Activated naive CD4-positive, alpha-beta T cell treated with anti-CD3 and anti-CD28 coated beads, Interleukin-2, amount 10 ng/mL, durations not matched to agents 7 days and 5 days (primary cell): ENCODE measurements at regions not wholly inside any gene's neighbourhood (a gene's known extent, or its start where the extent isn't known, plus 50 kb on each side); places are given as distances from the start of the nearest gene placed in this dataset.

ENCODE experiments used
- CTCF ChIA-PET: fragments of 350-600 bp; sonication (Branson Sonifier 250); formaldehyde crosslinking; loops from one replicate; lab custom pipeline; 2021; ENCODE audit warnings: antibody characterized with exemption; lab: Charles Lee
- DNase-seq: peaks from one replicate; pipeline ENCODE4 v3.0.0-alpha.2; 2020
- H3K27ac Mint-ChIP-seq: one replicate; pipeline ENCODE4 v1.8.0; 2021; ENCODE audit warnings: mild to moderate bottlenecking, moderate library complexity, mixed read lengths
- H3K27me3 Mint-ChIP-seq: one replicate; pipeline ENCODE4 v1.8.0; 2021; ENCODE audit warnings: mild to moderate bottlenecking, mixed read lengths
- H3K36me3 Mint-ChIP-seq: one replicate; pipeline ENCODE4 v1.8.0; 2021; ENCODE audit warnings: mixed read lengths
- H3K4me1 Mint-ChIP-seq: one replicate; pipeline ENCODE4 v1.8.0; 2021; ENCODE audit warnings: mixed read lengths
- H3K4me3 Mint-ChIP-seq: one replicate; pipeline ENCODE4 v1.8.0; 2021; ENCODE audit warnings: mild to moderate bottlenecking, moderate library complexity, mixed read lengths
- H3K9me3 Mint-ChIP-seq: one replicate; pipeline ENCODE4 v1.8.0; 2021; ENCODE audit warnings: mixed read lengths

DNA sequence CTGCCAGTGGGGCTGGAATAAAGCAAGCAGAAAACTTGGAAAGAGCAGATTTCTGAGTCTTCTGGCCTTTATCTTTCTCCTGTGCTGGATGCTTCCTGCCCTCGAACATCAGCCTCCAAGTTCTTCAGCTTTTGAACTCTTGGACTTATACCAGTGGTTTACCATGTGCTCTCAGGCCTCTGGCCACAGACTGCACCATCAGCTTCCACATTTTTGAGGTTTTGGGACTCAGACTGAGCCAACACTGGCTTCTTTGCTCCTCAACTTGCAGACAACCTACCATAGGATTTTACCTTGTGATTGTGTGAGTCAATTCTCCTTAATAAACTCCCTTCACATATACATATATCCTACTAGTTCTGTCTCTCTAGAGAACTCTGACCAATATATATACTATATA lies 706.6 kb downstream of the NR2F2 start:
- H3K27me3 Mint-ChIP-seq: no peaks in the 10 kb centered on the region
- DNase-seq: no peak
- CTCF ChIA-PET: no interaction called here
- H3K9me3 Mint-ChIP-seq: no peaks in the 10 kb centered on the region
- H3K27ac Mint-ChIP-seq: no peak overlapping the region
- no peaks in the 10 kb centered on the region for H3K4me1 Mint-ChIP-seq
- no peak overlapping the region for H3K4me3 Mint-ChIP-seq
- no peaks in the 10 kb centered on the region for H3K36me3 Mint-ChIP-seq

DNA sequence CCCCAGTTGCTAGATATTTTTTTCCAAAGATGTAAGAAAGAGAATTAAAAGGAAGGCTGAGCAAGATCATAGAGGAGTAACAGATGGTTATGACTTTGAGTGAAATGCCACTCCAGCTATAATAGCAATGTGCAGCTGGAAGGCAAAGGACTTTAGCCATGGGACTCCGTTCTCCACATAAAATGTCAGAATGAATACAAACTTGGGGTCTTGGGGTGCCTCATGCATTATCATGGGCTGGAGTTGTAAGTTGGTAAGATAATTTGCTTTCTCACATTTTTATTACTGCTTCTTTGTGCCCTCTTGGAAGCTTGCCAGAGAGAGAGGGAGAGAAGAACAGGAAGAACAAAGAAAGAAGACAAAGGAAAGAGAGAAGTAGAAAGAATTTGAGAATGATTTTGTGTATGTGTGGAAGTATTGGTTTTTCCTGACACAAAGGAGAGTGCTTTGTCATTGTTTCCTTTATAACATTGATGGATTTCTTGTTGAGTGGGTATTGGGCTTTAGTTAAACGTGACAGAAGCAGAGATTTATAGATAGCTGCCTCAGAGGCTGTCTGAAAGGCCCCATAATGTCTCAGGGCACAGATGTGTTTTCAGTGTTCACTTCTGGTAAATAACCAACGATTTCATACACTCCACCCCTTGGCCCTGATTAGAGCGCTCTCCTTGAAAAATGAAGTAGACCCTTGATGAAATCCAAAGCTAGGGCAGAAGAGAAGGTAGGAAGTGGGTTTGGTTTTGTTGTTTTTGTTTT lies 715.3 kb downstream of the NR2F2 start:
- no peaks in the 10 kb centered on the region for H3K27me3 Mint-ChIP-seq
- H3K9me3 Mint-ChIP-seq: no peaks in the 10 kb centered on the region
- H3K4me3 Mint-ChIP-seq: no peak overlapping the region
- H3K27ac Mint-ChIP-seq: no peak overlapping the region
- CTCF ChIA-PET: no interaction called here
- no peaks in the 10 kb centered on the region for H3K36me3 Mint-ChIP-seq
- no peak for DNase-seq
- no peaks in the 10 kb centered on the region for H3K4me1 Mint-ChIP-seq

DNA sequence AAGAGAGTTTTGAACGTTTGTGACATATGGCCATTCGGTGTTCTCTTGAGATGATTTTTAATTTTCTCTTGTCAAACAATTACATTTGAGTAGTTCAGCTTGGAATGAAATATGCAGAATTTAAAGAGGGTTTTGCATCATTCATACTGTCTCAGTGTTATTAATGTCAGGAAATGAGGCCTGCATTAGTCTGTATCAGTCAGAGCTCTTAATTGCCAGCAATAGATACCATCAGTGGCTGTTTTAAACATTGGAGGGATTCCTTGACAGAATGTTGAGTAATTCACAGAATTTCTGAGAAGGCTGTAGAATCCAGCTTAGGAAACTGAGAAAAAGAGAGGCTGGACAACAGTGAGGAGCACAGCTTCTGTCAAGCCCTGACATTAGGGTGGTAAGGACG lies 722.0 kb downstream of the NR2F2 start:
- CTCF ChIA-PET: no interaction called here
- Mint-ChIP-seq H3K4me1 (no peaks in the 10 kb centered on the region), H3K27me3 (no peaks in the 10 kb centered on the region), H3K36me3 (no peaks in the 10 kb centered on the region), H3K4me3 (no peak overlapping the region), H3K27ac (no peak overlapping the region), H3K9me3 (peaks cover 4% of the 10 kb centered on the region)
- no peak for DNase-seq

DNA sequence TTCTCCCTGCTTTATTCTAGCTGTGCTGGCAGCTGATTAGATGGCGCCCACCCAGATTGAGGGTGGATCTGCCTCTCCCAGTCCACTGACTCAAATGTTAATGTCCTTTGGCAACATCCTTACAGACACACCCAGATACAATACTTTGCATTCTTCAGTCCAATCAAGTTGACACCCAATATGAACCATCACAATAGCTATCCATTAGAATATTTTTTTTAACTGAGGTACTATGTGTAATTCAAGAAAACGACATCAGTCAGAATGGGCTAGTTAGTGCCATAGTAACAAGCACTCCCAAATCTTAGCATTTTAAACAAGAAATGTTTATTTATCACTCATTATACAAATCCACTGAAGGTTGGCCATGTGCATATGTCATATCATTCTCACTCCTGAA lies 723.1 kb downstream of the NR2F2 start:
- no peak overlapping the region for H3K27ac Mint-ChIP-seq
- H3K36me3 Mint-ChIP-seq: no peaks in the 10 kb centered on the region
- no peaks in the 10 kb centered on the region for H3K27me3 Mint-ChIP-seq
- no peaks in the 10 kb centered on the region for H3K4me1 Mint-ChIP-seq
- no peak overlapping the region for H3K4me3 Mint-ChIP-seq
- peaks cover 4% of the 10 kb centered on the region for H3K9me3 Mint-ChIP-seq
- CTCF ChIA-PET: no interaction called here
- DNase-seq: no peak

DNA sequence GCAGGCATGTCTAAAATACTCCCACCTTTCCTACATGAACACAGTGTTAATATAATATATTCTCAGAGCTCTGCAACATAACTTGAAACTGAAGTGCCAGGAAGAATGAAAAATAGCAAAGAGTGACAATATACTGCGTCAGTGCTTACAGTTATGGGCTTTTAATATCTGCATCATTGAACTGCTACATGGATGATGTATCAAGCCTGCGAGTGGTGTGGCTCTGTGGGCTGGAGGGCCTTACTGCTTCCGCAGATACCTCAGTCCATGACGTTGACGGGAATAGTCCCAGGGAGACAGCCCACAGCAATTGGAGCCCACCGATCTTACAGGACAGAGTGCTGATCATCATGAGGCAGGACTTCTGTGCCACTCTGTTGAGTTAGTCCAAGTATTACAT lies 727.0 kb downstream of the NR2F2 start:
- no peak overlapping the region for H3K27ac Mint-ChIP-seq
- H3K27me3 Mint-ChIP-seq: no peaks in the 10 kb centered on the region
- H3K4me3 Mint-ChIP-seq: no peak overlapping the region
- no peaks in the 10 kb centered on the region for H3K4me1 Mint-ChIP-seq
- H3K36me3 Mint-ChIP-seq: no peaks in the 10 kb centered on the region
- CTCF ChIA-PET: no interaction called here
- no peak for DNase-seq
- H3K9me3 Mint-ChIP-seq: peaks cover 2% of the 10 kb centered on the region

DNA sequence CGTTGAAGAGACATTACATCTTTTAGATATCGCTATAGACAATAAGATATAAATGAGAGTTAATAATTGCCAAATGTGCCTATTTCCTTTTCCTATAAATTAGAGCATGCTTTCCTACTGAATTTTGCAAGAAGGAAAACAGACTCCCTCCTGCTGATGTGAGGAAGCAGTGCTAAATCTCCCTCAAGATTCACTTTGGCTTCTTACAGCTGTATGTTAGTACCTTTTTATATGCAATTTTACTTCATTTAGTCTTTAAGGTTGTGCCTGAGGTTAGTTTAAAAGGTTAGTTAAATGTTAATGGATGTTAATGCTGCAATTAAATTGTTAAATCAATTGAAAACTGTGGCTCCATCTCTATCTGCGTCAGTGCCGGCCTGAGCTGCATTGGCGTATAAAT lies 728.8 kb downstream of the NR2F2 start:
- Mint-ChIP-seq H3K36me3 (no peaks in the 10 kb centered on the region), H3K27me3 (no peaks in the 10 kb centered on the region), H3K27ac (no peak overlapping the region), H3K9me3 (peaks cover 5% of the 10 kb centered on the region), H3K4me1 (no peaks in the 10 kb centered on the region), H3K4me3 (no peak overlapping the region)
- no peak for DNase-seq
- CTCF ChIA-PET: no interaction called here

DNA sequence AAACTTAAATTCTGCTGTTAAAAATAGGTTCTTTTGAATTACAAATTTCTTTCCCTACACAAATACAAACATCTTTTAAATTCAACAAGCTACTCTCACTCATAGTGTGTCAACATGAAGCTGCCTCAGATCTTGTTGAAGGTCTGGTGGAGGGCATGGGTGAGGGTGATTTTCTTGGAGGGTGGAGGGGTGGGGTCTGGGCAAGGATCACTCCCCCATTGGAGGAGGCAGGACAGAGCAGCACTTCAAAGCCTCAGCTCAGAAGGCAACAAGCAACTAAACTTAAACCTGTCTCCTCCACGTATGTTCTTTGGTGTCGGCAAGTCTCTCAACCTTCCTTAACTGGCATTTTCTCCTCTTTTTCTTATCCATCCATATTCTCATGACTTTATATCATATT lies 730.9 kb downstream of the NR2F2 start:
- Mint-ChIP-seq H3K4me1 (no peaks in the 10 kb centered on the region), H3K4me3 (no peak overlapping the region), H3K27me3 (no peaks in the 10 kb centered on the region), H3K9me3 (peaks cover 8% of the 10 kb centered on the region), H3K36me3 (no peaks in the 10 kb centered on the region), H3K27ac (no peak overlapping the region)
- DNase-seq: no peak
- CTCF ChIA-PET: no interaction called here

DNA sequence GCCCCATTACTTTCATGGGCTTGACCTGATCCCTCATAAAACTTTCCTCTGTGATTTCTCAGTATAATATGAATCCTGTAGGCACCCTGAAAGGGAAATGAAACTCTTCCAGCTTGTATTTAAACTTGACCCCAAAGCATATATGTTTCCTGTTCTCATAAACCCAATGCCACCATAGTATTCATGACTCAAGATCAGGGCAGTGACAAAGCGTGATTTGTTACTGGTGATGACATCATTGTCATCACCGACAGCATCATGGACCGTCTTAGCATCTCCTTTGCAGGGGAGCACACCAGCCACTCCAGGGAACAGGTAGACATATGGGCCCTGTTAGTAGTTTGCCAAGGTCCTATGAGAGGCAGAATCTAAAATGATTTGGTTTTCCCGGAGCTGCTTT lies 741.2 kb downstream of the NR2F2 start:
- no peak for DNase-seq
- no peaks in the 10 kb centered on the region for H3K27me3 Mint-ChIP-seq
- no peaks in the 10 kb centered on the region for H3K36me3 Mint-ChIP-seq
- CTCF ChIA-PET: no interaction called here
- no peaks in the 10 kb centered on the region for H3K4me1 Mint-ChIP-seq
- H3K4me3 Mint-ChIP-seq: no peak overlapping the region
- no peak overlapping the region for H3K27ac Mint-ChIP-seq
- peaks cover 14% of the 10 kb centered on the region for H3K9me3 Mint-ChIP-seq

DNA sequence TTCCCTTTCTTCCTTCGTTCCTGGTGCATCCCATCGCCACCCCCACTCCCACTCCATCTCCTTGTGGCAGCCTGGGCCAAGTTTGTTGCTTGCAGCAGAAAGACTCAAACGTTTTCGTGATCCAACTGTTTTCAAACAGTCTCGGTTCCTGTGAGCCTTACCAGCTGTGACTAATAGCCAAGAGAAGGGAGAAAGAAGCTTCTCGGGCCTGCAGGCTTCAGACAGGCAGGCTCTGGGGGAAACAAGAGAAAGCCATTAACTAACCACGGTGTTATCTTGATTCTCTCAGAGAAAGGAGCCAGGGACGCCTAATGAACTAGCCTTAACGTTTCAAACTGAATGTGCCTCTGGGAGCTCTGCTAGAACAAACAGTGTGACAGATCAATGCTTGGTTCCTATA lies 742.0 kb downstream of the NR2F2 start:
- Mint-ChIP-seq H3K4me3 (no peak overlapping the region), H3K4me1 (no peaks in the 10 kb centered on the region), H3K36me3 (no peaks in the 10 kb centered on the region), H3K27ac (no peak overlapping the region), H3K27me3 (no peaks in the 10 kb centered on the region), H3K9me3 (peaks cover 14% of the 10 kb centered on the region)
- CTCF ChIA-PET: no interaction called here
- no peak for DNase-seq

DNA sequence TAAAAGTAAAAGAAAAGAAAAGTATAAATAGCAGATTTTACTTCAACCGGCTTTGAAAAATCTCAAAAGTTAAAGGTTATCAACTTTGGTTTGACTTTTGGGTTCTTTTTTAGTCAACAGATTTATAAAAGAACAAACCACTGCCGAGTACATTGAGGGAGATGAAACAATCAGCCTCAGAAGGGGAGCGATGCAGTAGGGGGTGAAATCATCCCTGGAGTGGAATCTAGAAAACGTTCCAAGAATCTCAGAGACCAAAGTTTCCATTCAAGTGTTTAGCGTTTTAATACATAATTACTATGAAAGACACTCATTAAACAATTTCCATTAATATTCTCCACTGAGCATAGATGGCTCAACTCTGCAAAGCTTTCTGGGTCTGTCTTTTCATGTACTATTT lies 745.5 kb downstream of the NR2F2 start:
- Mint-ChIP-seq H3K9me3 (peaks cover 13% of the 10 kb centered on the region), H3K4me3 (no peak overlapping the region), H3K4me1 (no peaks in the 10 kb centered on the region), H3K27ac (no peak overlapping the region), H3K36me3 (no peaks in the 10 kb centered on the region), H3K27me3 (no peaks in the 10 kb centered on the region)
- CTCF ChIA-PET: no interaction called here
- DNase-seq: no peak

DNA sequence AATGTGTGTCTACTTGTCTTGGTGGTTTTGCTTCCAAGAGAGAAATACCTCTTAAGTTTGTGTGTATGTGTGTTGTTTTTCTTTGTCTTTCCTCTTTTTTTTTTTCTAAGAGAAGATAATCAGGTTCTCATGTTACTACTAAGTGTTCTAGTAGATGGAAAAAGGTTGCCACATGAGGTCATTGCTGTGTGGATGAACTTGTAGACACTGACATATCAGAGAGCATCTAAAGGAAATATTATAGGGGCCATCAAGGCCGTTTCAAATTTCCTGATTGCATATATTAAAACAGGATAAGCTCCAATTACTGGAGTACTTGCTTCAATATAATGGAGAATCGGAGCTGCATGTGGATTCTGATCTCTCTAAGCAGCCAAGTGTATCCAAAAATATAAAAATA lies 747.5 kb downstream of the NR2F2 start:
- CTCF ChIA-PET: no interaction called here
- H3K4me1 Mint-ChIP-seq: no peaks in the 10 kb centered on the region
- peaks cover 14% of the 10 kb centered on the region for H3K9me3 Mint-ChIP-seq
- no peaks in the 10 kb centered on the region for H3K36me3 Mint-ChIP-seq
- H3K27ac Mint-ChIP-seq: no peak overlapping the region
- no peak overlapping the region for H3K4me3 Mint-ChIP-seq
- DNase-seq: no peak
- H3K27me3 Mint-ChIP-seq: no peaks in the 10 kb centered on the region

DNA sequence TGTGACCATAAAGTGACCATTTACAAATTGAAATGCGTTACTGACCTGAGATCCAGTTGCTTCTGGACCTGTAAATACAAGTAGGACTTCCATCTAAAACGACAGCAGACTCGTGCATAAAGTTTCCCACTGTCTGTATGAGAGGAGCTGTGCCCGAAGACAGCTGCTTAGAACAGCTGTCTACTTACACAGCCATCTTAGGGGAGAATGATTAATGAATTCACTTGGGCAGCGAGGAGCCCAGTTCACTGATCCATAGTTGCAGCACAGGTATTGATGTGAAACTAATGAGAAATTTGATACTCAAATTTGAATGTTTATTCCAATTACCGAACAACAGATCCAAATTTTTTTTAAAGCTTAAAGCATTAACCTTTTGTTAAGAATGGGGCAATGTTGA lies 748.1 kb downstream of the NR2F2 start:
- H3K9me3 Mint-ChIP-seq: peaks cover 16% of the 10 kb centered on the region
- no peaks in the 10 kb centered on the region for H3K36me3 Mint-ChIP-seq
- CTCF ChIA-PET: no interaction called here
- no peak for DNase-seq
- no peak overlapping the region for H3K4me3 Mint-ChIP-seq
- no peaks in the 10 kb centered on the region for H3K4me1 Mint-ChIP-seq
- H3K27ac Mint-ChIP-seq: no peak overlapping the region
- no peaks in the 10 kb centered on the region for H3K27me3 Mint-ChIP-seq

DNA sequence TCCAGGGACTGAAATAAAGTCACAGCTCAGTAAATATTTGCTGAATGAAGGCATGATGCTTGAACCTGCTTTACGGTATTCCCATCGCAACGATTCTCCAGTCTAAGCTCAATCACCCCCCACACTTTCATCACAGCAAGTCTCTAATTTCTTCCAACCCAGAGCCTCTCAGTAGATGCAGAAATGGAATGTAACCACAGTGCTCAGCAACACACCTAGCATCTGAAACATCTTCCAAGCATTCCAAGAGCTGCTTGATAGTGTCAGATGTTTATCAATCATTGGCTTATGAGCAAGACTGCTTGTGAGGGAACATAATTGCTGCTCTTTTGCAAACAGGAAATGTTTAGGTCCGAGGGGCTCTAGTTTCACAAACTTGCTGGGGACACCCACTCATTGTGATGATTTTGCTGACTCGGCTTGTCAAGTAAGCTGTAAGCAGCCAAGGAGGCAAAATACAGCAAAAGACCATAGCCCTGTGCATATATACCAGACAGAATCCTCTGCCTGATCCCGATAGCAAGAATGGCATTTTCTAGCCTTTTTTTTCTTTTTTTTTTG lies 751.2 kb downstream of the NR2F2 start:
- DNase-seq: no peak
- Mint-ChIP-seq H3K4me1 (no peaks in the 10 kb centered on the region), H3K27me3 (no peaks in the 10 kb centered on the region), H3K27ac (no peak overlapping the region), H3K4me3 (no peak overlapping the region), H3K36me3 (no peaks in the 10 kb centered on the region), H3K9me3 (peaks cover 12% of the 10 kb centered on the region)
- CTCF ChIA-PET: no interaction called here

DNA sequence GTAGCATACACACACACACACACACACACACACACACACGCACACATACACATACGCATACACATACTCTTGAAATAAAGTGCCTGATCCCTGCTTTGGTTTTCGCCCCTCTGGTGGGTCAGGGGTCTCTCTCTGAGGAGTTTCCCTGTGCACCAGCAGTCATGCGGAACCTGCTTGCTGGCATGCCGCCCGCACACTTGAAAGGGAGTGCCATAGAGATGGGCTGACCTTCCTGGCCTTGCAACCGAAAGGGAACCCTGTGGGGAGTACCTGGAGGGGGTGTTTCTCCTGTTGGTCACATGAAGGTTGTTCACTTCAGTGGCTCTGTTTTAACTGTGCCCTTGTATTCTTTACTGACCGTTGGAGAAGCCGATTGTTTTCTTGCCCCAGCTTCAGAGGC lies 752.3 kb downstream of the NR2F2 start:
- H3K27ac Mint-ChIP-seq: no peak overlapping the region
- DNase-seq: no peak
- no peak overlapping the region for H3K4me3 Mint-ChIP-seq
- no peaks in the 10 kb centered on the region for H3K4me1 Mint-ChIP-seq
- H3K9me3 Mint-ChIP-seq: peaks cover 10% of the 10 kb centered on the region
- no peaks in the 10 kb centered on the region for H3K36me3 Mint-ChIP-seq
- H3K27me3 Mint-ChIP-seq: no peaks in the 10 kb centered on the region
- CTCF ChIA-PET: no interaction called here

DNA sequence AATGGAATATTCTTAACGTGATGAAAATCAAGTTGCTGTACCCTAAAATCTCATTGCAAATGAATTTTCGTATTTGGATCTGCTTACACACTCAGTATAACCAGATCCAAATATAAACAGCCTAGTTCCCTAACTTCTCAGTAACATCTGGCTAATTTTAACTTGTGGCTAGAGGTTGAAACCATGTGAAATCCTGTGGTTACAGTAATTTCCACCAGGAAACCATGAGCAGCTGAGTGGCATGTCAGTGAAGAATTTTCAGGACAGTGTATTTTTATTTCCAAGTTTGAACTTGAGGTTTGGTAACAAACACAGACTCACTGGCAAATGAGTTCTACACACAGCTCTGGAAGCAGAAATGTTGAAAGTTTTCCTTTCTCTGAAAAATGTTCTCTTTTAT lies 754.1 kb downstream of the NR2F2 start:
- no peaks in the 10 kb centered on the region for H3K27me3 Mint-ChIP-seq
- no peaks in the 10 kb centered on the region for H3K4me1 Mint-ChIP-seq
- no peak for DNase-seq
- no peak overlapping the region for H3K27ac Mint-ChIP-seq
- peaks cover 7% of the 10 kb centered on the region for H3K9me3 Mint-ChIP-seq
- CTCF ChIA-PET: no interaction called here
- no peaks in the 10 kb centered on the region for H3K36me3 Mint-ChIP-seq
- H3K4me3 Mint-ChIP-seq: no peak overlapping the region
